SKM-1 treated with dmso at 0.1 percent for 144 hours (cell line): ENCODE measurements at regions not wholly inside any gene's neighbourhood (a gene's known extent, or its start where the extent isn't known, plus 50 kb on each side); places are given as distances from the start of the nearest gene placed in this dataset.
A peak's percentile ranks its signal among the peaks of the same experiment; 100 is the strongest.
"Not testable (repeated sequence)": the region's sequence is repeated elsewhere in the genome, so short reads cannot be mapped to it uniquely, and the experiment has no call there.

Experiments
- DNase-seq: peaks from one replicate; lab custom pipeline; 2025; ENCODE audit not compliant: unreplicated experiment; lab: John Stamatoyannopoulos, UW

GRCh38 chr9:85108746-85109145, 439.2 kb downstream of the NTRK2 start:
- no peak for DNase-seq

- no peak for DNase-seq
These were observed 438.7 kb downstream of the NTRK2 start for GRCh38 chr9:85108229-85108628.

- peak; percentile 2 for DNase-seq
These were observed 419.9 kb downstream of the NTRK2 start for GRCh38 chr9:85089188-85089969.

- DNase-seq = no peak
These were observed 412.4 kb downstream of the NTRK2 start for GRCh38 chr9:85081963-85082362.

GRCh38 chr9:85079349-85079748, 409.8 kb downstream of the NTRK2 start:
- DNase-seq = no peak

GRCh38 chr9:85077944-85078343, 408.4 kb downstream of the NTRK2 start:
- no peak for DNase-seq

- DNase-seq = not testable (repeated sequence)
These were observed 407.6 kb downstream of the NTRK2 start for GRCh38 chr9:85077146-85077545.
